Activated CD8-positive, alpha-beta T cell treated with anti-CD3 and anti-CD28 coated beads, Interleukin-2, amount 10 ng/mL, durations not matched to agents 7 days and 5 days (primary cell): ENCODE measurements at regions not wholly inside any gene's neighbourhood (a gene's known extent, or its start where the extent isn't known, plus 50 kb on each side); places are given as distances from the start of the nearest gene placed in this dataset.

ENCODE experiments used
- ATAC-seq: fragments of 150-1000 bp; cut with Tn5 transposase; one replicate; pipeline ENCODE4 v1.10.0; 2021; ENCODE audit warnings: moderate library complexity
- CTCF ChIA-PET: fragments of 350-600 bp; sonication (Branson Sonifier 250); formaldehyde crosslinking; loops from one replicate; lab custom pipeline; 2021; ENCODE audit warnings: antibody characterized with exemption; lab: Charles Lee
- POLR2A ChIA-PET: fragments of 350-600 bp; sonication (Branson Sonifier 250); formaldehyde crosslinking; loops from one replicate; lab custom pipeline; 2021; ENCODE audit warnings: antibody characterized with exemption; lab: Charles Lee
- DNase-seq: peaks from one replicate; pipeline ENCODE4 v3.0.0-alpha.2; 2020
- H3K27ac Mint-ChIP-seq: one replicate; pipeline ENCODE4 v1.8.0; 2021; ENCODE audit warnings: mild to moderate bottlenecking, mixed read lengths
- H3K27me3 Mint-ChIP-seq: one replicate; pipeline ENCODE4 v1.8.0; 2021; ENCODE audit warnings: low read depth, mixed read lengths
- H3K36me3 Mint-ChIP-seq: one replicate; pipeline ENCODE4 v1.8.0; 2021; ENCODE audit warnings: low read depth, mixed read lengths
- H3K4me1 Mint-ChIP-seq: one replicate; pipeline ENCODE4 v1.8.0; 2021; ENCODE audit warnings: low read depth, mixed read lengths
- H3K4me3 Mint-ChIP-seq: one replicate; pipeline ENCODE4 v1.8.0; 2021; ENCODE audit warnings: mild to moderate bottlenecking, mixed read lengths
- H3K9me3 Mint-ChIP-seq: one replicate; pipeline ENCODE4 v1.8.0; 2022; ENCODE audit warnings: mixed read lengths; ENCODE audit not compliant: insufficient read depth

DNA sequence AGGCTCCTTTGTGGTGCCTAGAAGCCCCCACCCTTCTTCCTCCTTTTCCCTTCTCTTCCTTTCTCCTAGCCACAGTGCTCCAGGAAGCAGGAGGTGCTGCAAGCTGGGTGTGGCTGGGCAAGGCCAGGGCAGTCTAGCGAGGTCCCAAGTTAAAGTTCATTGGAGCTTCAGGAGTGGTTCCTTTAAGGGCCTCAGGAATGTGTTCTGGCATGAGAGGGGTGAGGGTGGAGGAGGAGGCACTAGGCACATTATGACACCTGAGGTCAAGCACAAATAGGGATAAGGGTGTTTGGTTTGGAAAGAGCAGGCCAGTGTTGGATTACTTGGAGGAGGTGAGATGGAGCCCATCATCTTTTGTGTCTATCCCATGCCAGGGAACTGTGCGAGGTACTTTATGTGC, 258.7 kb downstream of the TLE3 start:
- Mint-ChIP-seq H3K27me3 (peaks cover 3% of the 10 kb centered on the region), H3K4me1 (no peaks in the 10 kb centered on the region), H3K9me3 (no peaks in the 10 kb centered on the region), H3K36me3 (no peaks in the 10 kb centered on the region), H3K4me3 (no peak overlapping the region), H3K27ac (no peak overlapping the region)
- no peak for DNase-seq
- POLR2A ChIA-PET, result no interaction called here
- no peak for ATAC-seq
- CTCF ChIA-PET, result no interaction called here

GRCh38 chr15:69841113-69841828, 256.4 kb downstream of the TLE3 start:
- H3K27ac Mint-ChIP-seq, result no peak overlapping the region
- CTCF ChIA-PET, result interaction anchor here (1.5 kb wide), 1 partner anchor 13 kb away, joined by 3 read pairs; no protein-coding TSS in a partner anchor
- POLR2A ChIA-PET, result no interaction called here

GRCh38 chr15:69842851-69843250, 254.9 kb downstream of the TLE3 start:
- no peak overlapping the region for H3K4me3 Mint-ChIP-seq
- no peaks in the 10 kb centered on the region for H3K36me3 Mint-ChIP-seq
- H3K4me1 Mint-ChIP-seq, result no peaks in the 10 kb centered on the region
- no peaks in the 10 kb centered on the region for H3K9me3 Mint-ChIP-seq
- ATAC-seq (no peak), DNase-seq (no peak)
- ChIA-PET POLR2A (no interaction called here), CTCF (no interaction called here)
- no peak overlapping the region for H3K27ac Mint-ChIP-seq
- peaks cover 16% of the 10 kb centered on the region for H3K27me3 Mint-ChIP-seq

More at GRCh38 chr15:69841113-69841828, 256.4 kb downstream of the TLE3 start:
- no peaks in the 10 kb centered on the region for H3K9me3 Mint-ChIP-seq
- no peaks in the 10 kb centered on the region for H3K4me1 Mint-ChIP-seq
- H3K36me3 Mint-ChIP-seq, result no peaks in the 10 kb centered on the region
- ATAC-seq (no peak), DNase-seq (no peak)
- H3K4me3 Mint-ChIP-seq, result no peak overlapping the region
- H3K27me3 Mint-ChIP-seq, result peaks cover 6% of the 10 kb centered on the region

- CTCF ChIA-PET, result no interaction called here
- no peak overlapping the region for H3K4me3 Mint-ChIP-seq
- peaks cover 16% of the 10 kb centered on the region for H3K27me3 Mint-ChIP-seq
- no peaks in the 10 kb centered on the region for H3K4me1 Mint-ChIP-seq
- POLR2A ChIA-PET, result no interaction called here
- no peak overlapping the region for H3K27ac Mint-ChIP-seq
- H3K9me3 Mint-ChIP-seq, result no peaks in the 10 kb centered on the region
- no peaks in the 10 kb centered on the region for H3K36me3 Mint-ChIP-seq
- DNase-seq, result no peak
- no peak for ATAC-seq
Observed at GRCh38 chr15:69843276-69843899, 254.3 kb downstream of the TLE3 start.

- Mint-ChIP-seq H3K9me3 (no peaks in the 10 kb centered on the region), H3K36me3 (no peaks in the 10 kb centered on the region), H3K4me1 (no peaks in the 10 kb centered on the region), H3K27me3 (peaks cover 17% of the 10 kb centered on the region), H3K4me3 (no peak overlapping the region), H3K27ac (no peak overlapping the region)
- POLR2A ChIA-PET, result no interaction called here
- CTCF ChIA-PET, result no interaction called here
- ATAC-seq (no peak), DNase-seq (no peak)
Observed at GRCh38 chr15:69843900-69844304, 253.8 kb downstream of the TLE3 start.

GRCh38 chr15:69845159-69845558, 252.6 kb downstream of the TLE3 start:
- Mint-ChIP-seq H3K27me3 (peaks cover 21% of the 10 kb centered on the region), H3K27ac (no peak overlapping the region), H3K9me3 (no peaks in the 10 kb centered on the region), H3K36me3 (no peaks in the 10 kb centered on the region), H3K4me1 (no peaks in the 10 kb centered on the region), H3K4me3 (no peak overlapping the region)
- POLR2A ChIA-PET, result no interaction called here
- DNase-seq, result no peak
- CTCF ChIA-PET, result no interaction called here
- no peak for ATAC-seq

DNA sequence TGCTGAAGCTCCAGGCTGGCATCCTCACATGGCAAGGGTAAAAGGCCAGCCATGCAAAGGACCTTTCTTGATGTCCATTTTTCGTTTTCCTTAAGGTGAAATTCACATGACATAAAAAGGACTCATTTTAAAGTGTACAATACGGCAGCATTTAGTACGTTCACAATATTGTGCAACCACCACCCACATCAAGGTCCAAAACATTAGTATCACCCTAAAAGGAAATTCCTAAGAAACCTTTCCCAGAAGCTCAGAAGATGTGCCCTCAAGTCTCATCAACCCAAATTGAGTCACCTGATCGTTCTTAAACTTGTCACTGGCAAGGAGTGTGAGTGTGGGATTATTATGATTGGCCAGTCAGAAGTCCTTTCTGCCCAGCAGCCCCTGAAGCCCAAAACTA, 250.1 kb downstream of the TLE3 start:
- CTCF ChIA-PET, result interaction anchor here (1.2 kb wide), 1 partner anchor 21 kb away, joined by 3 read pairs; no protein-coding TSS in a partner anchor
- no peaks in the 10 kb centered on the region for H3K4me1 Mint-ChIP-seq
- peaks cover 21% of the 10 kb centered on the region for H3K27me3 Mint-ChIP-seq
- no peak overlapping the region for H3K27ac Mint-ChIP-seq
- ATAC-seq, result no peak
- no peaks in the 10 kb centered on the region for H3K36me3 Mint-ChIP-seq
- H3K4me3 Mint-ChIP-seq, result no peak overlapping the region
- DNase-seq, result no peak
- no peaks in the 10 kb centered on the region for H3K9me3 Mint-ChIP-seq
- POLR2A ChIA-PET, result no interaction called here

DNA sequence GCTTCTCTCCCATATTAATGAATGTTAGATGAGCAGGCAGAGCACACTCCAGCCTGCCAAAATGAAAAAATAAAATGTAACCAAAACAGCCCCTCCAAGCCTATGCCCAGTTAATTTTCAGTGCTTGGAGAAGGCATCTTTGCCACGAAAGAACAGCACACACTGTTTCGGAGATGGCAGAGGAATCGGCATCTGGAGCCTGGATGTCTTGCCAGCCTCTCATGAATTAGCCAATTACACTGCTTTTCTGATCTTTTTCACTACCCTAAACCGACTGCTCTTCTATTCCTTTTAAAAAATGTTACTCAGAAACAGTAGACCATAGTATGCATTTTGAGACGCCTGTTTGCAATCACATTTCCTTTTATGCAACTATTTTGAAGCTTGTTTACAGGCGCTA, 249.6 kb downstream of the TLE3 start:
- no peak for DNase-seq
- no peak for ATAC-seq
- Mint-ChIP-seq H3K4me1 (no peaks in the 10 kb centered on the region), H3K9me3 (no peaks in the 10 kb centered on the region), H3K27me3 (peaks cover 24% of the 10 kb centered on the region), H3K4me3 (no peak overlapping the region), H3K27ac (no peak overlapping the region), H3K36me3 (no peaks in the 10 kb centered on the region)
- ChIA-PET POLR2A (no interaction called here), CTCF (interaction anchor here (1.2 kb wide), 2 partner anchors 10 to 22 kb away, joined by 3 read pairs; no protein-coding TSS in a partner anchor)

- POLR2A ChIA-PET, result no interaction called here
- H3K36me3 Mint-ChIP-seq, result no peaks in the 10 kb centered on the region
- peaks cover 23% of the 10 kb centered on the region for H3K27me3 Mint-ChIP-seq
- no peak for ATAC-seq
- H3K4me3 Mint-ChIP-seq, result no peak overlapping the region
- CTCF ChIA-PET, result interaction anchor here (1.2 kb wide), 1 partner anchor 9 kb away, joined by 3 read pairs; no protein-coding TSS in a partner anchor
- H3K27ac Mint-ChIP-seq, result no peak overlapping the region
- H3K9me3 Mint-ChIP-seq, result no peaks in the 10 kb centered on the region
- H3K4me1 Mint-ChIP-seq, result no peaks in the 10 kb centered on the region
- DNase-seq, result no peak
Observed at GRCh38 chr15:69848551-69849231, 249.0 kb downstream of the TLE3 start.

- ChIA-PET POLR2A (no interaction called here), CTCF (interaction anchor here (1.2 kb wide), 1 partner anchor 8 kb away, joined by 3 read pairs; no protein-coding TSS in a partner anchor)
- H3K4me3 Mint-ChIP-seq, result no peak overlapping the region
- DNase-seq (no peak), ATAC-seq (no peak)
- no peaks in the 10 kb centered on the region for H3K36me3 Mint-ChIP-seq
- peaks cover 23% of the 10 kb centered on the region for H3K27me3 Mint-ChIP-seq
- no peaks in the 10 kb centered on the region for H3K9me3 Mint-ChIP-seq
- no peak overlapping the region for H3K27ac Mint-ChIP-seq
- no peaks in the 10 kb centered on the region for H3K4me1 Mint-ChIP-seq
Observed at GRCh38 chr15:69849232-69849610, 248.5 kb downstream of the TLE3 start.

DNA sequence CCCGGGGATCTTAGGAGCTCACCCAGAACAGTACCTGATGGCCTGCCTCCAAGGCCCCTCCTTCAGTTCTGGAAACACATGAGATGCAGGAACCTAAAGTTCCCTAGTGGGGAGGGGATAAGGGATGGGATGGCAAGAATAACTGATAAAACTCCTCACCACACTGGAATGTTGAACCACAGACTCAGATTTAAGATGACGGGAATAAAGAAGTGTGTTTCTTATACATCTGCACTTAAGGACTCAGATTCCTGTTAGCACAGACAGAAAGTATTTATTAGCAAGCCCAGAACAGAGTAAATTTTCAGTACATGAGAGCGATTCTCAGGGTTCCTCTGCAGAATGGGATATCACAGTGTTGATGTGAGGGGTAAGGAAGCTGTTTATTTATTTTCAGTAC, 245.2 kb downstream of the TLE3 start:
- POLR2A ChIA-PET, result no interaction called here

GRCh38 chr15:69852916-69853315, 244.8 kb downstream of the TLE3 start:
- no peak for DNase-seq
- ChIA-PET POLR2A (no interaction called here), CTCF (no interaction called here)
- no peak for ATAC-seq
- H3K4me3 Mint-ChIP-seq, result no peak overlapping the region
- no peaks in the 10 kb centered on the region for H3K36me3 Mint-ChIP-seq
- no peak overlapping the region for H3K27ac Mint-ChIP-seq
- peaks cover 12% of the 10 kb centered on the region for H3K4me1 Mint-ChIP-seq
- H3K9me3 Mint-ChIP-seq, result no peaks in the 10 kb centered on the region
- peaks cover 10% of the 10 kb centered on the region for H3K27me3 Mint-ChIP-seq

More for the DNA sequence above, 245.2 kb downstream of the TLE3 start:
- peaks cover 13% of the 10 kb centered on the region for H3K27me3 Mint-ChIP-seq
- H3K9me3 Mint-ChIP-seq, result no peaks in the 10 kb centered on the region
- CTCF ChIA-PET, result no interaction called here
- peaks cover 8% of the 10 kb centered on the region for H3K4me1 Mint-ChIP-seq
- no peak for DNase-seq
- H3K36me3 Mint-ChIP-seq, result no peaks in the 10 kb centered on the region
- no peak overlapping the region for H3K27ac Mint-ChIP-seq
- H3K4me3 Mint-ChIP-seq, result no peak overlapping the region
- ATAC-seq, result no peak
